Right lobe of liver (tissue), 6 donors: ENCODE measurements at regions not wholly inside any gene's neighbourhood (a gene's known extent, or its start where the extent isn't known, plus 50 kb on each side); places are given as distances from the start of the nearest gene placed in this dataset.

Experiments used
- ATAC-seq, 4 donors: fragments of 200-7000 bp; cut with Tn5 transposase; one replicate each; pipeline ENCODE4 v1.9.1; 2020; ENCODE audit warnings: mild to moderate bottlenecking in 4 of 4, moderate library complexity in 4 of 4
- DNase-seq, 3 donors: peaks; one replicate each; pipeline ENCODE4 v3.0.0-alpha.2; 2020
- H3K27ac ChIP-seq, 3 donors: fragments of 200-600 bp; one replicate each; pipeline ENCODE4 v1.8.0; 2022
- H3K27me3 ChIP-seq, 2 donors: fragments of 200-600 bp; one replicate each; pipeline ENCODE4 v1.8.0; 2022
- H3K36me3 ChIP-seq, 4 donors: fragments of 200-600 bp; sonication (generic) in 1 of 4; one replicate each; pipeline versions ENCODE4 v1.5.1 to v1.8.0; 2017 to 2022; ENCODE audit warnings: control low read depth in 1 of 4
- H3K4me1 ChIP-seq, 4 donors: fragments of 200-600 bp; sonication (generic) in 1 of 4; one replicate each; pipeline versions ENCODE4 v1.5.1 to v1.8.0; 2017 to 2022; ENCODE audit warnings: control low read depth in 1 of 4
- H3K4me3 ChIP-seq, 3 donors: fragments of 200-600 bp; one replicate each; pipeline ENCODE4 v1.8.0; 2022
- H3K9me3 ChIP-seq, 4 donors: fragments of 200-600 bp; sonication (generic) in 1 of 4; one replicate each; pipeline versions ENCODE4 v1.5.1 to v1.8.0; 2017 to 2022; ENCODE audit warnings: control low read depth in 1 of 4
- POLR2A ChIP-seq: fragments of 450-650 bp; IDR thresholded peaks from one replicate; pipeline ENCODE4 v1.6.1; 2017; ENCODE audit warnings: antibody characterized with exemption, mild to moderate bottlenecking
- WGBS: methylation state at CpG from one replicate; pipeline ENCODE4 v1.1.6; 2018; ENCODE audit warnings: low coverage, low lambda C conversion rate; ENCODE audit not compliant: insufficient coverage; ENCODE audit errors: missing lambda C conversion rate; 5-methylcytosine and 5-hydroxymethylcytosine counted together
- intact Hi-C, 2 donors: fragments of 100-400 bp; cut with DNase I; formaldehyde crosslinking; loops; one replicate each; pipeline versions ENCODE4 v1.11.2 to v1.14.1; 2022
- TF ChIP-seq, protein P1 (sequence below), 4 donors: fragments of 200-600 bp in 3 of 4; fragments of 450-650 bp in 1 of 4; IDR thresholded peaks; one replicate each; pipeline versions ENCODE4 v1.5.1 to v1.8.0; 2016 to 2022; ENCODE audit warnings: antibody characterized with exemption in 4 of 4, mild to moderate bottlenecking in 2 of 4
- donor health status: DM: no; HTN: yes; CAD: no.
- donor health status: DM: no; HTN: no; CAD: no.
- donor health status: DM: no; HTN: no; CAD: no.
- donor health status: DM: no; HTN: yes; CAD: no.
- donor health status: DM: no; HTN: yes; CAD: no.

DNA sequence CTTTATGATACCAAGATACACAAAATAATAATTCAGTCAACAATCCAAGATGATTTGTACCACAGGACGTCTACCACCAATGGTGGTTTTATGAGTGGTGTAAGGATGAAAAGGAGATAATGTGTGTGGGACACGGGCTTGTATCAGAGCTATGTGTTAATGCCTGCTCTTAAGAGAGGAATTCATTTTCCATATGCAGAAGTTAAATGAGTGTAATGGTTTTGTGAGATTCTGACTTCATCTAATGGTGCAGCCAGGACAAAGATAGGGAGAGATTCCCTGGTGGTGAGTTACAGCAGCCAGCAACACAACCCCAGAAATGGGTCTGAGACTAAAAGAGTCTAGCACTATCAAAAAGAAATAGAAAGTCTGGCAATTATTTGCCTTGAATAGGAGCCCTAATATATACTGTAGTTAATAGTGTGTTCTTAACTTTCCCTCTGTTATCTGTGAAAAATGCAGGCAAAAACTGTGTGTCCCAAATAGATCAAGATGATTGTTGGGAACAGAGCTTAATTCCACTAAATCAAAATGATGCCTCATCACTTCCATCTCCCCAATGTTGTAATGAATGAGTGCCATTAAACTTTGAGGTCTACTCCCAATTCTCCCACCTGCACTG lies 455.0 kb upstream of the TCF4 start:
- ATAC-seq (no peak), DNase-seq (no peak)
- intact Hi-C loops: no loop called here
- TF ChIP-seq POLR2A: no peak
- TF ChIP-seq, protein P1, sequence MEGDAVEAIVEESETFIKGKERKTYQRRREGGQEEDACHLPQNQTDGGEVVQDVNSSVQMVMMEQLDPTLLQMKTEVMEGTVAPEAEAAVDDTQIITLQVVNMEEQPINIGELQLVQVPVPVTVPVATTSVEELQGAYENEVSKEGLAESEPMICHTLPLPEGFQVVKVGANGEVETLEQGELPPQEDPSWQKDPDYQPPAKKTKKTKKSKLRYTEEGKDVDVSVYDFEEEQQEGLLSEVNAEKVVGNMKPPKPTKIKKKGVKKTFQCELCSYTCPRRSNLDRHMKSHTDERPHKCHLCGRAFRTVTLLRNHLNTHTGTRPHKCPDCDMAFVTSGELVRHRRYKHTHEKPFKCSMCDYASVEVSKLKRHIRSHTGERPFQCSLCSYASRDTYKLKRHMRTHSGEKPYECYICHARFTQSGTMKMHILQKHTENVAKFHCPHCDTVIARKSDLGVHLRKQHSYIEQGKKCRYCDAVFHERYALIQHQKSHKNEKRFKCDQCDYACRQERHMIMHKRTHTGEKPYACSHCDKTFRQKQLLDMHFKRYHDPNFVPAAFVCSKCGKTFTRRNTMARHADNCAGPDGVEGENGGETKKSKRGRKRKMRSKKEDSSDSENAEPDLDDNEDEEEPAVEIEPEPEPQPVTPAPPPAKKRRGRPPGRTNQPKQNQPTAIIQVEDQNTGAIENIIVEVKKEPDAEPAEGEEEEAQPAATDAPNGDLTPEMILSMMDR (IDR thresholded peaks at IDR 0.05): no peak
- Histone ChIP-seq H3K9me3 (no peaks in the 10 kb centered on the region), H3K4me3 (no peak overlapping the region), H3K4me1 (peaks cover 0 to 14% (median 0%) of the 10 kb centered on the region in 4 donors), H3K36me3 (no peaks in the 10 kb centered on the region), H3K27me3 (no peaks in the 10 kb centered on the region), H3K27ac (no peak overlapping the region)
- 88% methylated on average over 2 of the region's 2 CpGs for WGBS

DNA sequence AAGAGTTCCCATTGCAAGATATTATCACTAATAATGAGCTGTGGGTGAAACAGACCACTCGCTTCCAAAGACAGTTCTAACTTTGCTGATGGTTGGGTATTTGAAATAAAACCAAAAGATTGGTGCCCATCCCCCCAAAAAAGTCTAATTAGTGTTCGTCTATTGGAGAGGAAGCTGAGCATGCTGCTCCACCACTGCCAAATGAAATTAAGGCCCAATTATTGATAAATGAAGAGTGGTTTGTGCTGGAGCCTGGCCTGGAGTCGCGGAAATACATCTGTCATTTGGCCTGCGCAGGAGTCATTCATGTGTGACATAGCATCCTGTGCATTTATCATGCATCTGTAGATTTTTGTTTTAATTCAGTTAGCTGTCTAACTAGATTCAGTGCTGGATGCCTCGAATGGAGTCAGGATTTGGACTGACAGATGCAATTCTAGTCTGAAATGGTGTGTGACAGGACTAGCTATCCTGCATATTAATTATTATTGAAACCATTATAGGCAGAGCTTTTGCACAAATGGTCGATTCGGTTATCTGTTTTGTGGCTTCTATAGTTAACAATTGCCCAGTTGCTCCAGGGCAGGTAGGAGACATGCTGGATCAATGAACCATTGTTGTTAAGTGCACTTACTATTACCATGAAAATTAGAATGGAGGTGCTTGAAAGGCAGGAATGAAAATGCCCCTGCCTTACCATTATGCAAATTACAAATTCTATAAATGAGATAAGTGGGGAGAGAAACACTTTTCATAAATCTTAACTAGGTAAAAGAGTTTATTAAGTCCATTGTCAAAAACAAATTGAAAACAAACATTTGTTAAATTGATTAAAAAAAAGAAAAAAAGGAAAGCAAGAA lies 450.4 kb upstream of the TCF4 start:
- no peaks in the 10 kb centered on the region for H3K27me3 ChIP-seq
- H3K27ac ChIP-seq: no peak overlapping the region
- H3K4me1 ChIP-seq: peaks cover 0 to 11% (median 0%) of the 10 kb centered on the region in 4 donors
- H3K9me3 ChIP-seq: no peaks in the 10 kb centered on the region
- WGBS: 78% methylated on average over 8 of the region's 8 CpGs
- H3K4me3 ChIP-seq: no peak overlapping the region
- no peak for TF ChIP-seq POLR2A
- TF ChIP-seq, protein P1 (IDR thresholded peaks at IDR 0.05): no peak
- ATAC-seq: no peak
- intact Hi-C loops: no loop called here
- no peak for DNase-seq
- H3K36me3 ChIP-seq: no peaks in the 10 kb centered on the region

DNA sequence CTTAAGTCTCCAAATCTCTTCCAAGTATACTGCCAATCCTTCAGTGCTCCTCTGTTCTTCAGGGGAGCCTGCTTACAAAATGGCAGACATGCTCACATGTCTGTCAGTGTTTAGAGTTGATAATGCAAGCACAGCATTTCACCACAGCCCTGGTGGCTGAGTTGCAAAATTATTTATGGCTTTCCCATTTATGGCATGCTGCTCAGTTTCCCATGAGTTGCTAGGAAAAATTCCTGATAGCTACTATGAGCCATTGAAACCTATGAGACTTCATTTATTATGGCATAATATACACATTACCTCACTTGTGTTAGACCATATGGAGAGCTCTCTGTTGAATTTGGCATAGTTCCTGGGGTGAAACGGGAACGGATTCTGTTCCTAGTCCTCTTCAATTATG lies 448.7 kb upstream of the TCF4 start:
- Histone ChIP-seq H3K9me3 (no peaks in the 10 kb centered on the region), H3K36me3 (no peaks in the 10 kb centered on the region), H3K4me1 (peaks cover 0 to 2% (median 0%) of the 10 kb centered on the region in 4 donors), H3K4me3 (no peak overlapping the region), H3K27ac (no peak overlapping the region), H3K27me3 (no peaks in the 10 kb centered on the region)
- 33% methylated on average over 2 of the region's 2 CpGs for WGBS
- TF ChIP-seq POLR2A: no peak
- TF ChIP-seq, protein P1 (IDR thresholded peaks at IDR 0.05): no peak
- DNase-seq (no peak), ATAC-seq (no peak)
- intact Hi-C loops: no loop called here

DNA sequence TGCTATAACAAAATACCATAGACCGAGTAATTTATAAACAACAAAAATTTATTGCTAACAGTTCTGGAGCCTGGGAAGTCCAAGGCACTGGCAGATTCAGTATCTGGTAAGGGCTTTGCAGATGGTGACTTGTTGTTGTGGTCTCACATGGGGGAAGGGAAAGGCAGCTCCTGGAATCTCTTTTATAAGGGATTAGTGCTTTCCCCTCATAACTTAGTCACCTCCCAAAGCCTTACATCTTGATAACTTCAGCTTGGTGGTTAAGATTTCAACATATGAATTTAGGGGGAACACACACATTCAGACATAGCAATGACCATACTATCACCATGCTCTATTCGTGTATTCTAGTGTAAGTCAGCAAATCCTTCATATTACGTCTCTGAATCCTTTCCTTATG lies 447.6 kb upstream of the TCF4 start:
- Histone ChIP-seq H3K36me3 (no peaks in the 10 kb centered on the region), H3K4me1 (peaks cover 0 to 7% (median 3%) of the 10 kb centered on the region in 4 donors), H3K4me3 (no peak overlapping the region), H3K27ac (no peak overlapping the region), H3K27me3 (no peaks in the 10 kb centered on the region), H3K9me3 (no peaks in the 10 kb centered on the region)
- DNase-seq: no peak
- no peak for ATAC-seq
- TF ChIP-seq, protein P1 (IDR thresholded peaks at IDR 0.05): no peak
- TF ChIP-seq POLR2A: no peak
- intact Hi-C loops: no loop called here
- 91% methylated on average over 3 of the region's 3 CpGs for WGBS
